Gastroesophageal sphincter (tissue), 3 donors: ENCODE measurements at regions not wholly inside any gene's neighbourhood (a gene's known extent, or its start where the extent isn't known, plus 50 kb on each side); places are given as distances from the start of the nearest gene placed in this dataset.

ENCODE experiments used
- CTCF ChIP-seq, 4 experiments: fragments of 200-600 bp in 2 of 4; fragments of 450-650 bp in 2 of 4; sonication (generic) in 1 of 4; IDR thresholded peaks; one replicate each; pipeline ENCODE4 v1.5.1; 2017 to 2019; ENCODE audit warnings: antibody characterized with exemption in 4 of 4, mild to moderate bottlenecking in 2 of 4, moderate library complexity in 2 of 4
- POLR2A ChIP-seq, 2 donors: fragments of 450-650 bp; IDR thresholded peaks; one replicate each; pipeline ENCODE4 v1.6.1; 2017; ENCODE audit warnings: antibody characterized with exemption in 2 of 2, mild to moderate bottlenecking in 2 of 2, moderate library complexity in 1 of 2

- TF ChIP-seq CTCF (IDR thresholded peaks at IDR 0.05): no peak
- no peak for TF ChIP-seq POLR2A (IDR thresholded peaks at IDR 0.05)
Observed at GRCh38 chr2:42961385-42961811, 169.0 kb upstream of the HAAO start.
